COLO668 (cell line): ENCODE measurements at regions not wholly inside any gene's neighbourhood (a gene's known extent, or its start where the extent isn't known, plus 50 kb on each side); places are given as distances from the start of the nearest gene placed in this dataset.
A peak's percentile ranks its signal among the peaks of the same experiment; 100 is the strongest.
"Not testable (repeated sequence)": the region's sequence is repeated elsewhere in the genome, so short reads cannot be mapped to it uniquely, and the experiment has no call there.

Source experiments
- DNase-seq: peaks from one replicate; lab custom pipeline; 2025; ENCODE audit not compliant: unreplicated experiment; lab: John Stamatoyannopoulos, UW

DNA sequence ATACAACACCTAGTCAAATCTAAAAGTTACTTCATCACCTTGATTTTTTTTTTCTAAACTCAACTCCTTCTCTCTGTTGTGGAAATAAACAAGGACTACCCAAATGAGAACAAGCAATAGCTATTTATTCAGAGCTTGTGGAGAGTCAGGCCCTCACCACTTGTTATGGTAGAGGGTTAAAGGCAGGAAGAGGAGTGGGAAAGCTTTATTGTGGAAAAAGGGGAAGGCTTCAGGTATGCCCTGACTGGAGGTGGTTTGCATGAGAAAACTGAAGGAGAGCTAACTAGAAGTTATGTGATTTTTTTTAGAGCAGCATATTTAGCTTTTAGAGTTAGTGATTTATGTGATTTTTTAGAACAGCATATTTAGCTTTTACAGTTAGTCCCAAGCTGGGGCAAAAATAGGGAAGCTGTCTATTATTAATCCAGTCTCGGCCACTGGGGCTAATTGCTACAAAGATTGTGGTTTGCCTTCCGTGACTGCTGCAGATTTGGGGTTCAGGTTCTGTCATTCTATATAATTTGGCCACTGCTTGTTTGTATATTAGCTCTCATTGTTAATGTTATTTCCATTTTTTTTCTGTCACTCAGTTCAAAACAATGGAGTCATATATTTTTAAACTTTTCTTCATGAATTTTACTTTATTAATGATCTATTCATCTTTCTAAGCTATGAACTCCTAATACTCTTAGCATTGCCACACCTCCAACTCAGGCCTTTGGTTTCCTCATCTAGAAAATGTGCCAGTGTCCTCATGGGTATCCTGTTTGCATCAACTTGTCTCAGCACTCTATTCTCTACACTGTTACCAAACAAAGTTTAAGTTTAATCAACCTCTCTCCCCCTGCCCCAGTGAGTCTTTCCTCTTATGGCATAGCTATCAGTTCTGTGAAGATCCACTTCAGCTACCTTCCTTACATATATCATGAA is 713.0 kb downstream of the BRINP3 start:
- no peak for DNase-seq

- DNase-seq, result no peak
These were observed 708.2 kb downstream of the BRINP3 start for GRCh38 chr1:189769448-189769847.

- DNase-seq, result no peak
These were observed 702.9 kb downstream of the BRINP3 start for GRCh38 chr1:189774721-189775287.

GRCh38 chr1:189775343-189775742 is 702.3 kb downstream of the BRINP3 start:
- no peak for DNase-seq

DNA sequence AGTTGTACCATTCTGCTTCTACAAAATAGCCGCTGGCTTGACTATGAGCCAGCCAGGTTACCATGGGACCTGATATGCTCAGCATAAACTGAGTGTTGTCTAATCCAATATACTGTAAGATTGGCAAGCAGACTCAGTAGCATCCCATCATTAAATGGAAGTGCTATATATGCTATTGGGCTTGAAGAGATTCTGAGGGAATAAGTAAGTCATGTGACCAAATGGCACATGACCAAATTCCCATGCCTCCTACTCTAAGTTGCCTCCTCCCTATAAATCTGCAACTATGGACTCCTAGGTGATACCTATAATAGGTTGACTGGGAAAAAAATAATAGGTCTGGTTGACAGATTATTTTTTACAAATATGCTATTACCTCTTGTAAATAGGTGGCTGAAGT is 698.6 kb downstream of the BRINP3 start:
- DNase-seq, result no peak

- no peak for DNase-seq
These were observed 695.4 kb downstream of the BRINP3 start for GRCh38 chr1:189782295-189782694.

- no peak for DNase-seq
These were observed 694.2 kb downstream of the BRINP3 start for GRCh38 chr1:189783456-189783855.

- no peak for DNase-seq
These were observed 690.9 kb downstream of the BRINP3 start for GRCh38 chr1:189786761-189787160.

- DNase-seq, result no peak
These were observed 690.5 kb downstream of the BRINP3 start for GRCh38 chr1:189787201-189787600.

GRCh38 chr1:189790335-189790734 is 687.3 kb downstream of the BRINP3 start:
- DNase-seq, result no peak

DNA sequence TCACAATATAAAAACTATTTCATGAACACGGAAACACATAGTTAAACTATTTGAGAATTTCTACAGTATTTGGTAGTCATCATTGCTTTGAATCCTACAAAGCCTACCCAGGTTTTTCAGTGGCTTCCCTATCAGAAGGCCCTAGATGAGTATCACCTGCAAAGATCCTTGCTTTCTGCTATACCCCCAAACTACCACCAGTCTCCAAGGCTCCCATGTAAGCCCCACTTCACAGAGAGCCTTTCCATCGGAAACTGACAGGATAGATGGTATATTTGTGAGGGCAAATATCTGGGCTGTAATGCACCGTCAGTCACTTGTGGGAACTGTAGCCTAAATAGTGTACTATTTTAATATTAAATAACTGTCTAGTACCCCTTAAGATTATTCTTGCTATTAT is 674.3 kb downstream of the BRINP3 start:
- DNase-seq, result no peak

GRCh38 chr1:189804352-189804751 is 673.3 kb downstream of the BRINP3 start:
- no peak for DNase-seq

DNA sequence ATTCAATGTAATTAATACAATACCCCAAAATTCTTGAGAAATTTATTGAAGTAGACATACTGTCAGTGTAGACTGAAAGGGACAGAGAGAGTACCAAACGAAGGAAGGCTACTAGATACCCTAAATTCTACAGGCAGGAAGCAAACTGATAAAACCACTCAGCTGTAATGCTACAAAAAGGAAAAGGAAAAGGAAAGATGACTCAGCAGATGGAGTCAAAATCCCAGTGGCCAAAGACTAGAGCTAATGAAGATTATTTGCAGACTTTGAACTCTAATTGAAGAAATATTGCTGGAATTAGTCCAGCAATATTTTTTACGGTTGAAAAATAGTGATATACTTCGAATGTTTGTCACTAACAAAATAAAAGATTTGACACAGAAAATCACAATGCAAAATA is 671.9 kb downstream of the BRINP3 start:
- DNase-seq, result no peak

- not testable (repeated sequence) for DNase-seq
These were observed 667.0 kb downstream of the BRINP3 start for GRCh38 chr1:189810639-189811038.

DNA sequence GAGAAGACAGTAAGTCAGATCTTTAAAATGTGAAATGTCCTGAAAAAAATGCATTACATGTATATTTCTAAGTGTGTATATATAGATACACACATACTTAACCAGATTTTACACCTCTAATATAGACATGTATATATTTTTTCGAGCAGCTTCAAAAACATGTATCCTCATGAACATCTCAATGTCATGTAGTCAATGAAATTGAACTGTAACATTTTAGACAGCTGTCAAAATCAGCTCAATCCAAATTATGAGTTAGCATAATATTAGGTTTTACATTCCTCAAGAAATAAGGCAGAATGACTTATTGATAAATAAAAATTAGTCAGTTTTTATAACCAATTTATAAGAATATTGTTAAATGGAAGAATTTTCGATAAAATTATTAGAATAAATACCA is 665.7 kb downstream of the BRINP3 start:
- DNase-seq, result no peak

DNA sequence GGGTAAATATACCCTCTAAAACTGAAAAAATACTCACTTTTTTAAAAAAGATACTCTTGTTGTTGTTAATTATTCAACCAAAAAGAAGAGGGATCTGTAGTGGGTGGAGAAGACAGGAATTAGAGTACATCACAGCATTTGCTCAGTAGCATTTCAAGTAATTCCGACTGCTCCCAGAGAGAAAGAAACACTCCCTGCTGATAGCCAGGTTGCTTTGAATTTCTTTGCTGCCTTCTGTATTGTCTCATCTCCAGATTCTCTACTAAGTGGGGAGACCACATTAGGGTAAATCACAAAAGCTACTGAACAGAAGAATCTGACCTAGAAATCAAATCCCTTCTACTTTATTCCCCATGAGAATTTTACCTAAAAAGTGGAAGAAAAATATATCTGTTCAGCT is 661.1 kb downstream of the BRINP3 start:
- no peak for DNase-seq

DNA sequence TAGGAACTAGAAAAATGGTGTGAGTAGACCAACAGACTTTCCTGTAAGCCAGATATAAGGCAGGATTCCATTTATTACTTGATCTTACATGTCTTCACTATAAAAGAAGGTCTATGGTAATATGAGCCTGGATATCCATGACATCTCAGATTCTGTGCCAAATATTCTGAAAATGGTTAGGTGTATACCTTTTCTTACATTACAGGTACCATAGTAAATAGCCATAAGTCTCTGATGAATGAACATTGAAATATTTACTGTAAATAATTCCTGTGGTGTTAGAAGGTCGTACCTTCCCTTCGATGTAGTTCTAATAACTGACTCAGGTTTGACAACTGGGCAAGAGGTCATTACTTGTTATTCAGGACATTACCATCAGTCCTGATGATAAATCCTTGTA is 657.9 kb downstream of the BRINP3 start:
- no peak for DNase-seq

- DNase-seq, result no peak
These were observed 655.8 kb downstream of the BRINP3 start for GRCh38 chr1:189821833-189822232.

DNA sequence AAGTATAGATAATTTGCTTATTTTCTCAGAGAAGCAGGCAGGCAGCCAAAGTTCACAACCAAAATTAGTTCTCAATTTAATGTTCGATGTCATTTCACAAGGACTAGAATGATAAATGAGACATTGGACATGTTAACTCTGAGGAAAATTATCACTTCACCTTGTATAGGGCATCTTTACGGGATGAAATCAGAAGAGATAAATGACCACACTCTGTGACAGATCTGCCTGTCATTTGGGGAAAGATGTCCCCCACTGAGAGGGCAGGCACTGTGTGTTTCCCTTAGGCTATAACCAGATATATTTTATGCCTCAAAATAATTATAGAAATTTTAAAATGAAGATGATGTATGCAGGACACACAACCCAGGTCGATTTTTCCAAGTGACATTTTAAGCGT is 642.9 kb downstream of the BRINP3 start:
- no peak for DNase-seq

GRCh38 chr1:189847613-189848012 is 630.1 kb downstream of the BRINP3 start:
- DNase-seq, result no peak

DNA sequence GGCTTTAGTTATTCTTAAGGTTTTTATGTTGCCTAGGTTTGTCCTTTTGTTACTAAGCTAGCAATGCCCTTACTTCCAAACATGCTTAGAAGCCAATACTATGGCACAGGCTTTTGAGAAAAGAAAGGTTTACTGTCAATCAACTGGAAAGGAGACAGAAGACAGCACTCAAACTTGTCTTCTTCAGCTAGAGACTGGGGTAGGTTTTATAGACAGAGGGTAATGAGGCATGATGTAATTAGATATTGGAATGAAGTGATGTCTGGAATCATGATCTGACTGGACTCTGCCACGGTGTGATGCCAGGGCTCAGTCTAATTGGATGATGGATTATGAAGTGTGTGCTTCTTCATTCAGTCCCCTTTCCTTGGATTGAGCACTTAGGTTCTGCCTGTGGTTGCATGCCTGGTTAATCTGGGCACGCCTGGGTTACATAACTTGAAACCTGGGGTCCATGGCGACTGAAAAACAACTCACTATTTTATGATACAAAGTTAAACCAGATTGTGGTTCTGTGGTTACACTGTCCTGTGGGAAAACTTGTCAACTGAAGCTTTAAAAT is 625.8 kb downstream of the BRINP3 start:
- DNase-seq, result peak; percentile 24

DNA sequence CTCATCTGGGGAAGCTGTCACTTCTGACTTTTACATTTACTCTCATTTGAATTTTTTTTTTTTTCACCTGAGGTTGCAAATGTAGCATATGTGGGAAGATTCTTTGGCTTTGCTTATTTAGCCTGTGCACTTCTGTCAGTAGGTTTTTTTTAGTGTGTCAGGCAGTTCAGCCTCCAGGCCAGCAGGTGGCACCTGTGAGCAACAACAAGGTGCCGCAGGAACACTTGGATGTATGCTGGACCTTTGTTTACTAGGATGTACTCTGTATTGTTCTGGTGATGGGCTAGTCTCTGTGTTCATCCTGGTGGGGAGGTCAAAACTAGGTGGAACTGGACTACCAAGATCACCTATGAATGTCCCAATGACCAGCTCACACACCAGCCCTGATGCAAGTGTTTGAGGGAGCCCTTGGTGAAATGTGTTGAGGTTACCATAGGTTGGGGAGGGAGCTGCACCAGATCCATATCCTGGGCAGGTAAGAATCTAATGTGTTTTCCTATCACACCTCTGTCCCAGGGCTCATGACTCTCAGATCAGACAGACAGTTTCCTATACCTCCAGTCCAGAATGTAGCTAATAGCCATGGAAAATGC is 618.2 kb downstream of the BRINP3 start:
- peak; percentile 19 for DNase-seq
